H7 (cell line): ENCODE measurements at regions not wholly inside any gene's neighbourhood (a gene's known extent, or its start where the extent isn't known, plus 50 kb on each side); places are given as distances from the start of the nearest gene placed in this dataset.
"Not testable (repeated sequence)": the region's sequence is repeated elsewhere in the genome, so short reads cannot be mapped to it uniquely, and the experiment has no call there.

Experiments used
- DNase-seq: peaks from one replicate; pipeline ENCODE4 v3.0.0; 2012
- H3K27me3 ChIP-seq: 2 replicates; pipeline ENCODE4 v1.6.0; 2011; ENCODE audit warnings: mild to moderate bottlenecking, low read length; ENCODE audit not compliant: control insufficient read depth, insufficient read depth
- H3K36me3 ChIP-seq: replicated peaks from 2 replicates; pipeline ENCODE4 v1.5.1; 2011; ENCODE audit warnings: low read length; ENCODE audit not compliant: control insufficient read depth, insufficient read depth
- H3K4me3 ChIP-seq: 2 replicates; pipeline ENCODE4 v1.5.1; 2011; ENCODE audit warnings: low read depth, mild to moderate bottlenecking, control low read depth, low read length, moderate library complexity; ENCODE audit not compliant: insufficient read depth

DNA sequence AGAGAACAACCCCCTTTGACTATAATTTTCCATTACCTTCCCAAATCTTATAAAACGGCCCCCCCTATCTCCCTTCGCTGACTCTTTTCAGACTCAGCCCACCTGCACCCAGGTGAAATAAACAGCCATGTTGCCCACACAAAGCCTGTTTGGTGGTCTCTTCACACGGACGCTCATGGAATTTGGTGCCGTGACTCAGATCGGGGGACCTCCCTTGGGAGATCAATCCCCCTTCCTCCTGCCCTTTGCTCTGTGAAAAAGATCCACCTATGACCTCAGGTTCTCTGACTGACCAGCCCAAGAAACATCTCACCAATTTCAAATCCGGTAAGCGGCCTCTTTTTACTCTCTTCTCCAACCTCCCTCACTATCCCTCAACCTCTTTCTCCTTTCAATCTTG lies 146.8 kb upstream of the TRIB2 start:
- DNase-seq, H3K36me3 ChIP-seq, H3K4me3 ChIP-seq, H3K27me3 ChIP-seq: not testable (repeated sequence)

- Histone ChIP-seq H3K27me3 (no peaks in the 10 kb centered on the region), H3K4me3 (no peak overlapping the region), H3K36me3 (no peaks in the 10 kb centered on the region)
- no peak for DNase-seq
Observed at GRCh38 chr2:12577091-12577490, 139.6 kb upstream of the TRIB2 start.

GRCh38 chr2:12577567-12578253 lies 139.0 kb upstream of the TRIB2 start:
- no peaks in the 10 kb centered on the region for H3K27me3 ChIP-seq
- no peaks in the 10 kb centered on the region for H3K36me3 ChIP-seq
- H3K4me3 ChIP-seq, result no peak overlapping the region
- no peak for DNase-seq

DNA sequence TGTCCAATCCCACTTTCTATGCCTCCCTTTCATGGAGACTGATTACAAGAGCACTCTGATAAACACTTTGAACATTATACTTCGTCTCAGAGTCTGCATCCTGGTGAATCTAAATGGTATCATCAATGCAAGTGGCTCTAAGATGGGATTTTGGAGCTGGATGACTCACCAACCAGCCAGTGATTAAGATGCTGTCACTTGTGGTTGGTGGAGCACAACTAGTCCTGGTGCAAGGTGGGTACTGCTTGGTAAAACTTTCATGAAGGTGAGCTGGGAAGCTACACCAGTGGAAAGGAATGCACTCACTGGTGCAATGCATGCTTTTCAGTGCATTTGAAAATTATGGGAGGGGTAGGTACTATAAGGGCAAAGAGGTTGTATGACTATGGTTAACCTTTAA lies 137.7 kb upstream of the TRIB2 start:
- no peak for DNase-seq
- no peaks in the 10 kb centered on the region for H3K27me3 ChIP-seq
- no peak overlapping the region for H3K4me3 ChIP-seq
- H3K36me3 ChIP-seq, result no peaks in the 10 kb centered on the region

- Histone ChIP-seq H3K36me3 (no peaks in the 10 kb centered on the region), H3K4me3 (no peak overlapping the region), H3K27me3 (no peaks in the 10 kb centered on the region)
- no peak for DNase-seq
Observed at GRCh38 chr2:12584338-12584737, 132.4 kb upstream of the TRIB2 start.

- no peak for DNase-seq
- H3K36me3 ChIP-seq, result no peaks in the 10 kb centered on the region
- no peak overlapping the region for H3K4me3 ChIP-seq
- H3K27me3 ChIP-seq, result no peaks in the 10 kb centered on the region
Observed at GRCh38 chr2:12585784-12586183, 131.0 kb upstream of the TRIB2 start.

GRCh38 chr2:12587228-12587627 lies 129.5 kb upstream of the TRIB2 start:
- Histone ChIP-seq H3K36me3 (no peaks in the 10 kb centered on the region), H3K4me3 (no peak overlapping the region), H3K27me3 (no peaks in the 10 kb centered on the region)
- no peak for DNase-seq

DNA sequence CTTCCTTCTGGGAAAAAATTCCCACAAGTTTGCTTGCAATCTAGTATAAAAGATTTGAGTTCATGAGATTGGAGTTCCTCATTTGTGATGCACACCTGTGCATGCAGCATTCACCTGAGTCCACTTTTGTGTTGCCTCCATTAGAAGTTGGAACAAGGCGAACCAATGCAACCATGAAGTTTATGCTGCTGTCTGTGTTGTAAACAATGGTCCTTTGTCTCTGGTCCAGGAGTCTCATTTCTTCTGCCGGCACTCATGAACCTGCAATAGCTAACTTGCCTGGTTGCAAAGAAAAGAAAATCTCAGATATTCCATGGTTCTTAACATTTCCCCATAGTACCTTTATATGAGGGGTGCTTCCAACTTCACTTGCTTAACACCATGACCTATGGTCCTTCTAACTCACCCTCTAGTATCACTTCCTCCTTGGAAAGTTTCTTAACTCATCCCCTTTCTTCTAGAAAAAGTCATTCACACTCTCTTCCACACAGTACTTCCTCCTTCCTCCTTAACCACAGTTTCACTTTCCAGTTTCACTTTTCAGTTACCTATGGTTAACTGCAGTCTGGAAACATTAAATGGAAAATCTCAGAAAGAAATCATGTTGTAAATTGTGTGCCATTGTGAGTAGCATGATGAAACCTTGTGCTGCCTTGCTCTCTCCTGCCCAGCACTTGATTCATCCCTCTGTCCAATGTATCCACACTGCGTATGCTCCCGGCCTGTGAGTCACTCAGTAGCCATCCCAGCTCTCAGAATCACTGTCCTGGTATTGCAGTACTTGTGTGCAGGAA lies 128.8 kb upstream of the TRIB2 start:
- Histone ChIP-seq H3K36me3 (no peaks in the 10 kb centered on the region), H3K4me3 (no peak overlapping the region), H3K27me3 (no peaks in the 10 kb centered on the region; the same call in 1 of the 2 replicates)
- no peak for DNase-seq

GRCh38 chr2:12588986-12589385 lies 127.8 kb upstream of the TRIB2 start:
- no peak for DNase-seq
- H3K4me3 ChIP-seq, result no peak overlapping the region
- H3K36me3 ChIP-seq, result no peaks in the 10 kb centered on the region
- no peaks in the 10 kb centered on the region; the same call in 1 of the 2 replicates for H3K27me3 ChIP-seq

DNA sequence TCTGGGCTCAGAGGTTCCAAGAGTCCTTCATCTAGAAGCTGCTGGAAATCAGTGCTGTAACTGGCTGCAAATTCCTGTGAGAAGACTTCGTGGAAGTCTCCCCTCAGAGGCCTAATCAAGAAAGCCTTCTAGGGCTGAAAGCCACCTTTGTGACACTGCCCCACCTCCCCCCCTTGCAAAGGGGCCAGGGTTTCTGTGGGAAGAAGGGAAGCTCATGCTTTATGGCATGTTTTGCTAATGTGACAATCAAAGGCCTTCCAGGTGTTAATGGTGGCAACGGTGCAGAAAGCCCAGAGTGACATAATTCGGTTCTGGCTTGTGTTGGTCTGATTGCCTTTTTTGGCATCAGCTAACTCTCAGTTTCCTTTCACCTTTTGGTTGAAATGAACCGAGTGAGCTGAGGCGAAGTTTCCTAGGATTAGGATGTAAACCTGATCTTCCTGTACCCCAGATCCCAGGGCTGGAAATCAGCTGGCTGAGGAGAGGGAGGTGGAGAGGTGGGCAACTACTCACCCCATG lies 126.9 kb upstream of the TRIB2 start:
- Histone ChIP-seq H3K27me3 (no peaks in the 10 kb centered on the region; the same call in 1 of the 2 replicates), H3K4me3 (no peak overlapping the region), H3K36me3 (no peaks in the 10 kb centered on the region)
- DNase-seq, result no peak

- H3K36me3 ChIP-seq, result no peaks in the 10 kb centered on the region
- no peak for DNase-seq
- H3K27me3 ChIP-seq, result no peaks in the 10 kb centered on the region; the same call in 1 of the 2 replicates
- H3K4me3 ChIP-seq, result no peak overlapping the region
Observed at GRCh38 chr2:12592296-12592695, 124.4 kb upstream of the TRIB2 start.

DNA sequence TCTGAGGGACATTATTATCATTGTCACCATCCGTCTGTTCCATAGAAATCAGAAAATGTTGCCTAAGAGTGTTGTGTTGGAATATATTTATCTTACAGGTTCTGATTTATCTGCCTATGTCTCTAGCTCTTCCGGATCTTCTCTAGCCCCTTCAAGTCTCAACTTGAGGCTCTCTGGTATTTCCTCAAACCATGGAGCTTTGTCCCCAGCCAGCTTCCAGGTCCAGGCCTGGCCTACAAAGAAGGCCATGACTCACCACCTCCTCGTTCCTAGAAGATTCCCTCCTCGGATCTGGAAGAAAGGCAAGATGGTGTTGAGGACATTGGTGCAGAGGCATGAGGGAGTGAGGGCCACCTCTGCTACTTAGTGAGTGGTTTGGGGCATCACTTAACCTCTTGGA lies 122.1 kb upstream of the TRIB2 start:
- Histone ChIP-seq H3K4me3 (no peak overlapping the region), H3K27me3 (no peaks in the 10 kb centered on the region; the same call in 1 of the 2 replicates), H3K36me3 (no peaks in the 10 kb centered on the region)
- no peak for DNase-seq

DNA sequence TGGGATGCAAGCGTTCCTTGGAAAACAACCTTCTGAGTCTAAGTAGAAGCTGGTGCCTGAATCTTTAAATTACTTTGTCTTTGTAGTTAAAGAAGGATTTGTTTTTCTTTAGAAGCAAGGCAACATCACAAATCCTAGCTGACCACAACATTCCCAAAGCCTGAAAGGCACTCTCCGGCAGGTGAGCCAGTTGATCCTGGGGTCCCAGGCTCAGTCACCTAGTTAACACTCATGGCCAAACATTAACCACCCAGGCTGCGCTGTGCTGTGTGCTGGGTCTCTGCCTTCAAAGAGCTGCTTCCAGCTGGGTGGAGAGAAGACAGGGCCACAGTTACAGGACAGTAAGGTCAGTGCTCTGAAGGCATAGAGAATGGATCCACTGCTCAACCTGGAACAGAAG lies 120.0 kb upstream of the TRIB2 start:
- H3K4me3 ChIP-seq, result no peak overlapping the region
- H3K27me3 ChIP-seq, result no peaks in the 10 kb centered on the region; the same call in 1 of the 2 replicates
- no peak for DNase-seq
- no peaks in the 10 kb centered on the region for H3K36me3 ChIP-seq

DNA sequence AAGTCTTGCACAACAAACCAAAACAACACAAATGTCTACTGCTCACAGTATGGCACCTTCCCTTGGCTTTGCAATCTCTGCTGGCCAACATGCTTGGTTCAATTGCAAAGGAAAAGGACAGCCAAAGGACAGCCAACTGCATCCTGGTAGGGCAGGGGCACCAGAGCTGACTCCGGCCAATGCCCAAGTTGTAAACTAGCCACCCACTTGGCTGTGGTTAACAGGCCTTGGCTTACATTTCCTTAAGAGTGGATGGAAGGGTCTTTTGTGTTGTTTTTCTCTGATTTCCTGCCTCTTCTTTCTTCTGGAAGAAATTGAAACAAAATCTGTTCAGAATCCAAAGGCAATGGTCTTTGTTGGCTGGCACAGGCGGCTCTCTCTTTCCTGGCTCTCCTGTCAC lies 119.1 kb upstream of the TRIB2 start:
- Histone ChIP-seq H3K27me3 (no peaks in the 10 kb centered on the region; the same call in 1 of the 2 replicates), H3K36me3 (no peaks in the 10 kb centered on the region), H3K4me3 (no peak overlapping the region)
- DNase-seq, result no peak

DNA sequence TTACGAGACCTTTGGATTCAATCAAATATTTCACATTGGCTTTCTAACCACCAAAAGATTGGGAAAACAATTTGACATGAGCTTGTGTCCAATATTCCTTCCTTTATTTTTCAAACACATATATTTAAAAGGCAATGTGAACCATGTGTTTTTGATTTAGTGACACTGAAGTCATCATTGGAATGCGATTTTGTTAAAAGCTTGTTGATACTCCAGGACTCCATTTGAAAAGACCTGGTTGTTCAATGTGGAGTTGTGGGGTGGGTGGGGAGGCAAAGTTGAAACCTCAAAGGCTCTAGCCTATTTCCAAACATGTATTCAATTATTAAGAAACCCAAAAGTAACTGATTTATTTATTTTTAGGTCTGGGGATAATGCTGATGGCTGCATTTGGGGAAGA lies 114.1 kb upstream of the TRIB2 start:
- no peaks in the 10 kb centered on the region for H3K36me3 ChIP-seq
- no peaks in the 10 kb centered on the region for H3K27me3 ChIP-seq
- DNase-seq, result no peak
- H3K4me3 ChIP-seq, result no peak overlapping the region
